HG03575 (cell line): ENCODE measurements at regions not wholly inside any gene's neighbourhood (a gene's known extent, or its start where the extent isn't known, plus 50 kb on each side); places are given as distances from the start of the nearest gene placed in this dataset.
A peak's percentile ranks its signal among the peaks of the same experiment; 100 is the strongest.
"Not testable (repeated sequence)": the region's sequence is repeated elsewhere in the genome, so short reads cannot be mapped to it uniquely, and the experiment has no call there.

Experiments
- ATAC-seq: cut with Tn5 transposase; IDR thresholded peaks from one replicate; pipeline ENCODE4 v1.9.1; 2021; ENCODE audit not compliant: unreplicated experiment, insufficient number of reproducible peaks, low FRiP score; ENCODE audit errors: extremely low read depth

- no peak for ATAC-seq
Measured at GRCh38 chr3:34856081-34856947, 783.0 kb upstream of the ARPP21 start.

GRCh38 chr3:34858067-34858660 is 781.2 kb upstream of the ARPP21 start:
- no peak for ATAC-seq

- ATAC-seq = no peak
Measured at GRCh38 chr3:34859746-34860145, 779.6 kb upstream of the ARPP21 start.

GRCh38 chr3:34862456-34862855 is 776.9 kb upstream of the ARPP21 start:
- ATAC-seq = no peak

- no peak for ATAC-seq
Measured at GRCh38 chr3:34863485-34863884, 775.8 kb upstream of the ARPP21 start.

GRCh38 chr3:34864011-34864410 is 775.3 kb upstream of the ARPP21 start:
- ATAC-seq = no peak

- no peak for ATAC-seq
Measured at GRCh38 chr3:34865346-34865745, 774.0 kb upstream of the ARPP21 start.

- ATAC-seq = no peak
Measured at GRCh38 chr3:34868935-34869334, 770.4 kb upstream of the ARPP21 start.

GRCh38 chr3:34869696-34870095 is 769.6 kb upstream of the ARPP21 start:
- no peak for ATAC-seq

- ATAC-seq = no peak
Measured at GRCh38 chr3:34872406-34872805, 766.9 kb upstream of the ARPP21 start.

- no peak for ATAC-seq
Measured at GRCh38 chr3:34876997-34877396, 762.3 kb upstream of the ARPP21 start.

GRCh38 chr3:34878488-34878887 is 760.8 kb upstream of the ARPP21 start:
- ATAC-seq = no peak

- peak; percentile 34 for ATAC-seq
Measured at GRCh38 chr3:34881026-34881425, 758.3 kb upstream of the ARPP21 start.

- ATAC-seq = no peak
Measured at GRCh38 chr3:34882764-34883163, 756.6 kb upstream of the ARPP21 start.

GRCh38 chr3:34884007-34884406 is 755.3 kb upstream of the ARPP21 start:
- ATAC-seq = no peak

GRCh38 chr3:34886443-34886842 is 752.9 kb upstream of the ARPP21 start:
- ATAC-seq = no peak

GRCh38 chr3:34889641-34890040 is 749.7 kb upstream of the ARPP21 start:
- ATAC-seq = no peak

GRCh38 chr3:34890247-34890646 is 749.1 kb upstream of the ARPP21 start:
- ATAC-seq = no peak

GRCh38 chr3:34891941-34892340 is 747.4 kb upstream of the ARPP21 start:
- no peak for ATAC-seq

- no peak for ATAC-seq
Measured at GRCh38 chr3:34895841-34896240, 743.5 kb upstream of the ARPP21 start.

- not testable (repeated sequence) for ATAC-seq
Measured at GRCh38 chr3:34909679-34910078, 729.6 kb upstream of the ARPP21 start.
